Natural killer cell (primary cell): ENCODE measurements at regions not wholly inside any gene's neighbourhood (a gene's known extent, or its start where the extent isn't known, plus 50 kb on each side); places are given as distances from the start of the nearest gene placed in this dataset.

Experiments
- ATAC-seq, 3 donors: fragments of 150-1000 bp in 2 of 3; fragments of 200-7000 bp in 1 of 3; cut with Tn5 transposase; 1 replicate in 1 of 3; 2 replicates in 2 of 3; pipeline ENCODE4 v1.10.0; 2021; ENCODE audit warnings: mild to moderate bottlenecking in 2 of 3, moderate library complexity in 2 of 3
- DNase-seq, 2 donors: peaks; one replicate each; pipeline versions ENCODE4 v3.0.0 to v3.0.0-alpha.2; 2013 to 2021; ENCODE audit warnings: mixed read lengths in 1 of 2
- H3K27ac ChIP-seq: one replicate; pipeline ENCODE4 v1.5.1; 2013; ENCODE audit warnings: mild to moderate bottlenecking, low read length
- H3K27me3 ChIP-seq: one replicate; pipeline ENCODE4 v1.6.1; 2013; ENCODE audit warnings: low read length; ENCODE audit not compliant: control insufficient read depth, insufficient read depth
- H3K36me3 ChIP-seq: one replicate; pipeline ENCODE4 v1.6.1; 2013; ENCODE audit warnings: low read length; ENCODE audit not compliant: control insufficient read depth, insufficient read depth
- H3K4me1 ChIP-seq: one replicate; pipeline ENCODE4 v1.6.1; 2013; ENCODE audit warnings: low read length; ENCODE audit not compliant: control insufficient read depth, insufficient read depth
- H3K4me3 ChIP-seq: one replicate; pipeline ENCODE4 v1.5.1; 2013; ENCODE audit warnings: low read length
- H3K9me3 ChIP-seq: one replicate; pipeline ENCODE4 v1.6.1; 2013; ENCODE audit warnings: low read length; ENCODE audit not compliant: control insufficient read depth, insufficient read depth
- H3K27ac Mint-ChIP-seq, 2 donors: one replicate each; pipeline ENCODE4 v1.8.0; 2022; ENCODE audit warnings: mild to moderate bottlenecking in 2 of 2, mixed read lengths in 2 of 2, moderate library complexity in 1 of 2
- H3K27me3 Mint-ChIP-seq, 2 donors: one replicate each; pipeline ENCODE4 v1.8.0; 2022; ENCODE audit warnings: low read depth in 2 of 2, mixed read lengths in 2 of 2
- H3K36me3 Mint-ChIP-seq: one replicate; pipeline ENCODE4 v1.8.0; 2022; ENCODE audit warnings: mixed read lengths
- H3K4me1 Mint-ChIP-seq, 2 donors: one replicate each; pipeline ENCODE4 v1.8.0; 2022; ENCODE audit warnings: mixed read lengths in 2 of 2
- H3K4me3 Mint-ChIP-seq: one replicate; pipeline ENCODE4 v1.8.0; 2022; ENCODE audit warnings: mild to moderate bottlenecking, moderate library complexity, mixed read lengths
- H3K9me3 Mint-ChIP-seq, 2 donors: one replicate each; pipeline ENCODE4 v1.8.0; 2022; ENCODE audit warnings: mixed read lengths in 2 of 2
- WGBS: methylation state at CpG from one replicate; pipeline ENCODE4 v1.1.7; 2013; ENCODE audit warnings: missing lambda C conversion rate; ENCODE audit not compliant: insufficient coverage; 5-methylcytosine and 5-hydroxymethylcytosine counted together
- intact Hi-C: fragments of 100-400 bp; cut with micrococcal nuclease; formaldehyde crosslinking; loops from one replicate; pipeline ENCODE4 v1.14.2; 2022
- TF ChIP-seq, protein P1 (sequence below): fragments of 200-600 bp; IDR thresholded peaks from one replicate; pipeline ENCODE4 v1.8.0; 2022; ENCODE audit warnings: antibody characterized with exemption

DNA sequence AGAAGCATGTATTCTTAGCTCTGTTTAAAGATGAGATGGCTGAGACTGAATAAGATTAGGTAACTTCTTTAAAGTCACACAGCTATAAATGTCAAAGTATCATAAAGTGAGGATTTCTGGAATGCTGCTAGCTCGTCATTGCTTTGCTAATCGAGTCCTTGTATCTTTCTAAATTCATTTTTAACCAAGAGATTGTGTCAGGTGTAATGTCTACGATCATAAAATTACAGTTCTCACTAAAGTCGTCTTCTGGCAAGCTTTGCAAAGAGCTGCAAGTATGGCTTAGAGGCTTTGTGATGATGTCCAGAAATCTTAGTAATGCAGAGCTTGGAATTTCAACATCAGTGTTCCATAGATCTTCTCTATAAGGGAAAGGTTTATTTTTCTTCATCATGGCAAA lies 569.8 kb downstream of the LMO4 start:
- Histone ChIP-seq H3K4me3 (no peak overlapping the region), H3K36me3 (no peaks in the 10 kb centered on the region), H3K27ac (no peak overlapping the region), H3K9me3 (no peaks in the 10 kb centered on the region), H3K27me3 (no peaks in the 10 kb centered on the region), H3K4me1 (no peaks in the 10 kb centered on the region)
- H3K36me3 Mint-ChIP-seq, result no peaks in the 10 kb centered on the region
- DNase-seq (no peak), ATAC-seq (no peak)
- intact Hi-C loops, result no loop called here
- no peak overlapping the region for H3K27ac Mint-ChIP-seq
- WGBS, result 64% methylated on average over 3 of the region's 4 CpGs
- H3K4me1 Mint-ChIP-seq, result peaks cover 9 to 10% of the 10 kb centered on the region in 2 donors
- no peak overlapping the region for H3K4me3 Mint-ChIP-seq
- H3K27me3 Mint-ChIP-seq, result peaks cover 0 to 2% of the 10 kb centered on the region in 2 donors
- TF ChIP-seq, protein P1, sequence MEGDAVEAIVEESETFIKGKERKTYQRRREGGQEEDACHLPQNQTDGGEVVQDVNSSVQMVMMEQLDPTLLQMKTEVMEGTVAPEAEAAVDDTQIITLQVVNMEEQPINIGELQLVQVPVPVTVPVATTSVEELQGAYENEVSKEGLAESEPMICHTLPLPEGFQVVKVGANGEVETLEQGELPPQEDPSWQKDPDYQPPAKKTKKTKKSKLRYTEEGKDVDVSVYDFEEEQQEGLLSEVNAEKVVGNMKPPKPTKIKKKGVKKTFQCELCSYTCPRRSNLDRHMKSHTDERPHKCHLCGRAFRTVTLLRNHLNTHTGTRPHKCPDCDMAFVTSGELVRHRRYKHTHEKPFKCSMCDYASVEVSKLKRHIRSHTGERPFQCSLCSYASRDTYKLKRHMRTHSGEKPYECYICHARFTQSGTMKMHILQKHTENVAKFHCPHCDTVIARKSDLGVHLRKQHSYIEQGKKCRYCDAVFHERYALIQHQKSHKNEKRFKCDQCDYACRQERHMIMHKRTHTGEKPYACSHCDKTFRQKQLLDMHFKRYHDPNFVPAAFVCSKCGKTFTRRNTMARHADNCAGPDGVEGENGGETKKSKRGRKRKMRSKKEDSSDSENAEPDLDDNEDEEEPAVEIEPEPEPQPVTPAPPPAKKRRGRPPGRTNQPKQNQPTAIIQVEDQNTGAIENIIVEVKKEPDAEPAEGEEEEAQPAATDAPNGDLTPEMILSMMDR, result no peak
- no peaks in the 10 kb centered on the region for H3K9me3 Mint-ChIP-seq

GRCh38 chr1:87899017-87899416 lies 570.3 kb downstream of the LMO4 start:
- Mint-ChIP-seq H3K9me3 (no peaks in the 10 kb centered on the region), H3K36me3 (no peaks in the 10 kb centered on the region), H3K4me3 (no peak overlapping the region), H3K27me3 (peaks cover 0 to 2% of the 10 kb centered on the region in 2 donors), H3K4me1 (peaks cover 13 to 15% of the 10 kb centered on the region in 2 donors), H3K27ac (no peak overlapping the region)
- TF ChIP-seq, protein P1, result no peak
- Histone ChIP-seq H3K27ac (no peak overlapping the region), H3K27me3 (no peaks in the 10 kb centered on the region), H3K4me1 (no peaks in the 10 kb centered on the region), H3K36me3 (no peaks in the 10 kb centered on the region), H3K4me3 (no peak overlapping the region), H3K9me3 (no peaks in the 10 kb centered on the region)
- DNase-seq (no peak), ATAC-seq (no peak)
- 50% methylated on average over 2 of the region's 2 CpGs for WGBS
- intact Hi-C loops, result no loop called here

DNA sequence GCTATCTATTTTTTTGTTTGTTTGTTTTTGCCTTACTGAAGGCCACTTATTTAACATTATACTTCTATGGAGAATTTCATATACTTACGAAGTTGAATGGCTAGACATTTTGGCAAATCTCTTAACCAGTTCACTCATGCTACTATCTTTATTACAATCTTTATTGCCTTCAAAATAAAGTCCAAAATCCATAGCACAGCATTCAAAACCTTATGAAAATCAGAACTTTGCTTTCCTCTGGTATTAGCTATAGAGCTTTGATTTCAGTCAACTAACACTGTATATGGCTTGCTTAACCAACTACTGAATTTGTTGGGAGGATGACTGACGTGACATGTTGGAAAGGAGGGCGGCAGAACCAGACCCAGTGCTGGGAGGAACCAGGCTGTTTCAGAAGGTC lies 571.1 kb downstream of the LMO4 start:
- DNase-seq (no peak), ATAC-seq (no peak)
- TF ChIP-seq, protein P1, result no peak
- peaks cover 0 to 2% of the 10 kb centered on the region in 2 donors for H3K27me3 Mint-ChIP-seq
- intact Hi-C loops, result no loop called here
- H3K9me3 Mint-ChIP-seq, result no peaks in the 10 kb centered on the region
- Histone ChIP-seq H3K36me3 (no peaks in the 10 kb centered on the region), H3K27ac (no peak overlapping the region), H3K4me1 (no peaks in the 10 kb centered on the region), H3K9me3 (no peaks in the 10 kb centered on the region), H3K27me3 (no peaks in the 10 kb centered on the region), H3K4me3 (no peak overlapping the region)
- H3K27ac Mint-ChIP-seq, result no peak overlapping the region
- 72% methylated on average over 3 of the region's 3 CpGs for WGBS
- peaks cover 13 to 15% of the 10 kb centered on the region in 2 donors for H3K4me1 Mint-ChIP-seq
- no peaks in the 10 kb centered on the region for H3K36me3 Mint-ChIP-seq
- no peak overlapping the region for H3K4me3 Mint-ChIP-seq

- ATAC-seq (peak; percentile 47 to 69 (median 49)), DNase-seq (peak in 1 of 2 donors; percentile 1)
- peaks cover 13 to 15% of the 10 kb centered on the region in 2 donors for H3K4me1 Mint-ChIP-seq
- no peak overlapping the region for H3K4me3 Mint-ChIP-seq
- no peaks in the 10 kb centered on the region for H3K36me3 Mint-ChIP-seq
- WGBS, result 4% methylated on average over 4 of the region's 4 CpGs
- no peaks in the 10 kb centered on the region for H3K36me3 ChIP-seq
- intact Hi-C loops, result no loop called here
- peak overlapping the region in 1 of 2 donors; percentile 41 for H3K27ac Mint-ChIP-seq
- TF ChIP-seq, protein P1, result no peak
- no peaks in the 10 kb centered on the region for H3K9me3 ChIP-seq
- H3K27ac ChIP-seq, result peak overlapping the region; percentile 8
- H3K4me1 ChIP-seq, result no peaks in the 10 kb centered on the region
- H3K27me3 Mint-ChIP-seq, result peaks cover 0 to 2% of the 10 kb centered on the region in 2 donors
- no peak overlapping the region for H3K4me3 ChIP-seq
- H3K27me3 ChIP-seq, result no peaks in the 10 kb centered on the region
- no peaks in the 10 kb centered on the region for H3K9me3 Mint-ChIP-seq
These were observed 574.1 kb downstream of the LMO4 start for GRCh38 chr1:87902830-87903229.
